Right ventricle myocardium superior (tissue), 1 donor: ENCODE measurements at regions not wholly inside any gene's neighbourhood (a gene's known extent, or its start where the extent isn't known, plus 50 kb on each side); places are given as distances from the start of the nearest gene placed in this dataset.

Experiments used
- ATAC-seq: fragments of 200-7000 bp; cut with Tn5 transposase; one replicate; pipeline ENCODE4 v1.9.1; 2020; ENCODE audit warnings: mild to moderate bottlenecking; ENCODE audit not compliant: poor library complexity
- DNase-seq: peaks from one replicate; pipeline ENCODE4 v3.0.0-alpha.2; 2020
- intact Hi-C: fragments of 100-400 bp; cut with DNase I; formaldehyde crosslinking; loops from one replicate; pipeline ENCODE4 v1.11.2; 2022
- donor health status: DM: no; HTN: yes; CAD: no; lungs with severe emphysema.

- DNase-seq (no peak), ATAC-seq (no peak)
- intact Hi-C loops: no loop called here
These were observed 484.2 kb upstream of the LRRC4C start for GRCh38 chr11:41943656-41944055.

GRCh38 chr11:41947392-41947791 is 487.9 kb upstream of the LRRC4C start:
- intact Hi-C loops: no loop called here
- ATAC-seq (no peak), DNase-seq (no peak)

- intact Hi-C loops: no loop called here
These were observed 491.2 kb upstream of the LRRC4C start for GRCh38 chr11:41950470-41951143.

GRCh38 chr11:41954034-41954433 is 494.6 kb upstream of the LRRC4C start:
- DNase-seq (no peak), ATAC-seq (no peak)
- intact Hi-C loops: no loop called here

More at GRCh38 chr11:41950470-41951143, 491.2 kb upstream of the LRRC4C start:
- DNase-seq (no peak), ATAC-seq (no peak)

- intact Hi-C loops: no loop called here
- no peak for ATAC-seq
- no peak for DNase-seq
These were observed 495.6 kb upstream of the LRRC4C start for GRCh38 chr11:41955066-41955465.

- no peak for ATAC-seq
- DNase-seq: no peak
These were observed 496.4 kb upstream of the LRRC4C start for GRCh38 chr11:41955635-41956400.

GRCh38 chr11:41963406-41963805 is 504.0 kb upstream of the LRRC4C start:
- intact Hi-C loops: no loop called here
- no peak for DNase-seq
- no peak for ATAC-seq

More at GRCh38 chr11:41955635-41956400, 496.4 kb upstream of the LRRC4C start:
- intact Hi-C loops: no loop called here

GRCh38 chr11:41970681-41971080 is 511.2 kb upstream of the LRRC4C start:
- intact Hi-C loops: no loop called here
- no peak for DNase-seq

GRCh38 chr11:41971592-41971991 is 512.1 kb upstream of the LRRC4C start:
- intact Hi-C loops: no loop called here
- ATAC-seq (no peak), DNase-seq (no peak)

More at GRCh38 chr11:41970681-41971080, 511.2 kb upstream of the LRRC4C start:
- ATAC-seq: no peak

GRCh38 chr11:41978945-41979344 is 519.5 kb upstream of the LRRC4C start:
- intact Hi-C loops: no loop called here
- ATAC-seq (no peak), DNase-seq (no peak)

GRCh38 chr11:41980741-41981140 is 521.3 kb upstream of the LRRC4C start:
- DNase-seq (no peak), ATAC-seq (no peak)
- intact Hi-C loops: no loop called here

- DNase-seq: no peak
- intact Hi-C loops: no loop called here
- no peak for ATAC-seq
These were observed 522.8 kb upstream of the LRRC4C start for GRCh38 chr11:41982276-41982675.

GRCh38 chr11:41982975-41983374 is 523.5 kb upstream of the LRRC4C start:
- intact Hi-C loops: no loop called here
- DNase-seq (no peak), ATAC-seq (no peak)

- DNase-seq (no peak), ATAC-seq (no peak)
- intact Hi-C loops: no loop called here
These were observed 524.0 kb upstream of the LRRC4C start for GRCh38 chr11:41983475-41983874.

GRCh38 chr11:41984023-41984422 is 524.6 kb upstream of the LRRC4C start:
- DNase-seq (no peak), ATAC-seq (no peak)
- intact Hi-C loops: no loop called here

GRCh38 chr11:41985799-41986198 is 526.3 kb upstream of the LRRC4C start:
- ATAC-seq (no peak), DNase-seq (no peak)
- intact Hi-C loops: no loop called here

- DNase-seq (no peak), ATAC-seq (no peak)
- intact Hi-C loops: no loop called here
These were observed 529.6 kb upstream of the LRRC4C start for GRCh38 chr11:41988951-41989572.

GRCh38 chr11:41989823-41990380 is 530.5 kb upstream of the LRRC4C start:
- ATAC-seq (no peak), DNase-seq (no peak)
- intact Hi-C loops: no loop called here

- DNase-seq (no peak), ATAC-seq (no peak)
- intact Hi-C loops: no loop called here
These were observed 537.1 kb upstream of the LRRC4C start for GRCh38 chr11:41996533-41996932.
